NT2/D1 (cell line): ENCODE measurements at regions not wholly inside any gene's neighbourhood (a gene's known extent, or its start where the extent isn't known, plus 50 kb on each side); places are given as distances from the start of the nearest gene placed in this dataset.

ENCODE experiments used
- DNase-seq: peaks from one replicate; pipeline ENCODE4 v3.0.0-alpha.2; 2011; ENCODE audit warnings: low read depth, low spot score
- H3K27me3 ChIP-seq: 2 replicates; pipeline ENCODE4 v1.6.0; 2011; ENCODE audit warnings: mild to moderate bottlenecking; ENCODE audit not compliant: insufficient read length, insufficient read depth
- H3K36me3 ChIP-seq: 2 replicates; pipeline ENCODE4 v1.6.1; 2011; ENCODE audit warnings: mild to moderate bottlenecking, low read length, mixed read lengths; ENCODE audit not compliant: insufficient read depth, insufficient read length
- H3K4me1 ChIP-seq: 2 replicates; pipeline ENCODE4 v1.5.1; 2011; ENCODE audit not compliant: insufficient read depth, insufficient read length
- H3K4me3 ChIP-seq: 2 replicates; pipeline ENCODE4 v1.5.1; 2011; ENCODE audit warnings: low read depth; ENCODE audit not compliant: insufficient read length
- H3K9ac ChIP-seq: 2 replicates; pipeline ENCODE4 v1.6.0; 2011; ENCODE audit warnings: low read depth; ENCODE audit not compliant: insufficient read length
- H3K9me3 ChIP-seq: 2 replicates; pipeline ENCODE4 v1.5.1; 2011; ENCODE audit warnings: mild to moderate bottlenecking, low read length; ENCODE audit not compliant: insufficient read depth
- SUZ12 ChIP-seq: IDR thresholded peaks from 2 replicates; pipeline ENCODE4 v1.6.1; 2011; ENCODE audit not compliant: insufficient read length, insufficient read depth; ENCODE audit errors: extremely low read depth
- YY1 ChIP-seq: IDR thresholded peaks from 2 replicates; pipeline ENCODE4 v1.6.1; 2011; ENCODE audit not compliant: insufficient read length, insufficient read depth
- ZNF274 ChIP-seq: IDR thresholded peaks from 2 replicates; pipeline ENCODE4 v1.6.1; 2011; ENCODE audit warnings: mild to moderate bottlenecking, low read depth, low read length

GRCh38 chr17:77610972-77611521, 347.5 kb upstream of the TNRC6C start:
- no peak for DNase-seq
- H3K4me3 ChIP-seq, result no peak overlapping the region
- H3K4me1 ChIP-seq, result no peaks in the 10 kb centered on the region
- no peak for TF ChIP-seq ZNF274
- no peak for TF ChIP-seq YY1
- no peak for TF ChIP-seq SUZ12
- peaks cover 2% of the 10 kb centered on the region for H3K27me3 ChIP-seq
- H3K9ac ChIP-seq, result no peak overlapping the region
- H3K36me3 ChIP-seq, result no peaks in the 10 kb centered on the region
- no peaks in the 10 kb centered on the region for H3K9me3 ChIP-seq

GRCh38 chr17:77611791-77612502, 346.6 kb upstream of the TNRC6C start:
- no peak for DNase-seq
- no peaks in the 10 kb centered on the region for H3K9me3 ChIP-seq
- H3K4me1 ChIP-seq, result no peaks in the 10 kb centered on the region
- TF ChIP-seq ZNF274, result no peak
- no peak for TF ChIP-seq SUZ12
- no peak for TF ChIP-seq YY1
- H3K27me3 ChIP-seq, result peaks cover 2% of the 10 kb centered on the region
- H3K4me3 ChIP-seq, result no peak overlapping the region
- no peaks in the 10 kb centered on the region for H3K36me3 ChIP-seq
- no peak overlapping the region for H3K9ac ChIP-seq

GRCh38 chr17:77613218-77613617, 345.3 kb upstream of the TNRC6C start:
- peaks cover 2% of the 10 kb centered on the region for H3K27me3 ChIP-seq
- H3K36me3 ChIP-seq, result no peaks in the 10 kb centered on the region
- H3K4me3 ChIP-seq, result no peak overlapping the region
- H3K4me1 ChIP-seq, result peaks cover 5% of the 10 kb centered on the region
- TF ChIP-seq SUZ12 (no peak), YY1 (no peak), ZNF274 (no peak)
- DNase-seq, result no peak
- no peak overlapping the region for H3K9ac ChIP-seq
- no peaks in the 10 kb centered on the region for H3K9me3 ChIP-seq

GRCh38 chr17:77613627-77614026, 344.9 kb upstream of the TNRC6C start:
- Histone ChIP-seq H3K27me3 (peaks cover 2% of the 10 kb centered on the region), H3K9ac (no peak overlapping the region), H3K9me3 (no peaks in the 10 kb centered on the region), H3K4me1 (peaks cover 5% of the 10 kb centered on the region), H3K4me3 (no peak overlapping the region), H3K36me3 (no peaks in the 10 kb centered on the region)
- no peak for DNase-seq
- no peak for TF ChIP-seq ZNF274
- no peak for TF ChIP-seq YY1
- no peak for TF ChIP-seq SUZ12

GRCh38 chr17:77615703-77616253, 342.7 kb upstream of the TNRC6C start:
- Histone ChIP-seq H3K4me1 (peaks cover 5% of the 10 kb centered on the region), H3K4me3 (no peak overlapping the region), H3K36me3 (no peaks in the 10 kb centered on the region), H3K9me3 (peaks cover 9% of the 10 kb centered on the region), H3K9ac (no peak overlapping the region), H3K27me3 (peaks cover 2% of the 10 kb centered on the region)
- DNase-seq, result no peak
- TF ChIP-seq ZNF274 (no peak), SUZ12 (no peak), YY1 (no peak)

- no peak overlapping the region for H3K9ac ChIP-seq
- H3K4me1 ChIP-seq, result peaks cover 5% of the 10 kb centered on the region
- DNase-seq, result no peak
- H3K9me3 ChIP-seq, result peaks cover 12% of the 10 kb centered on the region
- TF ChIP-seq SUZ12, result no peak
- TF ChIP-seq ZNF274, result no peak
- TF ChIP-seq YY1, result no peak
- H3K27me3 ChIP-seq, result peaks cover 2% of the 10 kb centered on the region
- H3K4me3 ChIP-seq, result no peak overlapping the region
- no peaks in the 10 kb centered on the region for H3K36me3 ChIP-seq
Observed at GRCh38 chr17:77616254-77616731, 342.2 kb upstream of the TNRC6C start.

- peaks cover 5% of the 10 kb centered on the region for H3K4me1 ChIP-seq
- TF ChIP-seq SUZ12 (no peak), YY1 (no peak), ZNF274 (no peak)
- H3K9me3 ChIP-seq, result peaks cover 12% of the 10 kb centered on the region
- no peak overlapping the region for H3K4me3 ChIP-seq
- no peak overlapping the region for H3K9ac ChIP-seq
- no peaks in the 10 kb centered on the region for H3K36me3 ChIP-seq
- DNase-seq, result no peak
- H3K27me3 ChIP-seq, result no peaks in the 10 kb centered on the region
Observed at GRCh38 chr17:77617516-77617915, 341.0 kb upstream of the TNRC6C start.

- H3K4me1 ChIP-seq, result peaks cover 5% of the 10 kb centered on the region
- H3K4me3 ChIP-seq, result no peak overlapping the region
- TF ChIP-seq SUZ12 (no peak), ZNF274 (no peak), YY1 (no peak)
- H3K9ac ChIP-seq, result no peak overlapping the region
- H3K9me3 ChIP-seq, result peaks cover 12% of the 10 kb centered on the region
- no peaks in the 10 kb centered on the region for H3K27me3 ChIP-seq
- no peaks in the 10 kb centered on the region for H3K36me3 ChIP-seq
- DNase-seq, result no peak
Observed at GRCh38 chr17:77618173-77618572, 340.3 kb upstream of the TNRC6C start.
